SK-N-DZ (cell line): ENCODE measurements at regions not wholly inside any gene's neighbourhood (a gene's known extent, or its start where the extent isn't known, plus 50 kb on each side); places are given as distances from the start of the nearest gene placed in this dataset.
A peak's percentile ranks its signal among the peaks of the same experiment; 100 is the strongest.

Experiments
- DNase-seq: peaks from one replicate; pipeline ENCODE4 v3.0.0-alpha.2; 2015; ENCODE audit warnings: low spot score

- no peak for DNase-seq
Observed at GRCh38 chr5:166486348-166486747, 1805.1 kb upstream of the WWC1 start.

- DNase-seq: no peak
Observed at GRCh38 chr5:166488560-166488959, 1802.9 kb upstream of the WWC1 start.

GRCh38 chr5:166493040-166493439 is 1798.4 kb upstream of the WWC1 start:
- DNase-seq: no peak

GRCh38 chr5:166493612-166494011 is 1797.8 kb upstream of the WWC1 start:
- no peak for DNase-seq

- no peak for DNase-seq
Observed at GRCh38 chr5:166497496-166498104, 1793.8 kb upstream of the WWC1 start.

- no peak for DNase-seq
Observed at GRCh38 chr5:166499447-166500240, 1791.8 kb upstream of the WWC1 start.

GRCh38 chr5:166503506-166503905 is 1787.9 kb upstream of the WWC1 start:
- DNase-seq: peak; percentile 41

- no peak for DNase-seq
Observed at GRCh38 chr5:166505067-166505466, 1786.4 kb upstream of the WWC1 start.

- DNase-seq: no peak
Observed at GRCh38 chr5:166505544-166505943, 1785.9 kb upstream of the WWC1 start.

- no peak for DNase-seq
Observed at GRCh38 chr5:166507810-166508425, 1783.5 kb upstream of the WWC1 start.

GRCh38 chr5:166509085-166509484 is 1782.4 kb upstream of the WWC1 start:
- DNase-seq: no peak

- DNase-seq: no peak
Observed at GRCh38 chr5:166517976-166518375, 1773.5 kb upstream of the WWC1 start.

- no peak for DNase-seq
Observed at GRCh38 chr5:166523206-166523605, 1768.2 kb upstream of the WWC1 start.

- DNase-seq: no peak
Observed at GRCh38 chr5:166529200-166529599, 1762.2 kb upstream of the WWC1 start.

GRCh38 chr5:166532456-166533220 is 1758.8 kb upstream of the WWC1 start:
- DNase-seq: peak; percentile 18

GRCh38 chr5:166535641-166536040 is 1755.8 kb upstream of the WWC1 start:
- DNase-seq: no peak

- DNase-seq: no peak
Observed at GRCh38 chr5:166540156-166540555, 1751.3 kb upstream of the WWC1 start.

- DNase-seq: no peak
Observed at GRCh38 chr5:166551384-166551783, 1740.1 kb upstream of the WWC1 start.

- no peak for DNase-seq
Observed at GRCh38 chr5:166553778-166554177, 1737.7 kb upstream of the WWC1 start.

- no peak for DNase-seq
Observed at GRCh38 chr5:166561759-166562158, 1729.7 kb upstream of the WWC1 start.

GRCh38 chr5:166562246-166562645 is 1729.2 kb upstream of the WWC1 start:
- DNase-seq: peak; percentile 58

- DNase-seq: no peak
Observed at GRCh38 chr5:166566725-166567124, 1724.7 kb upstream of the WWC1 start.
